ENCODE measurements at regions not wholly inside any gene's neighbourhood (a gene's known extent, or its start where the extent isn't known, plus 50 kb on each side); places are given as distances from the start of the nearest gene placed in this dataset.

DNA sequence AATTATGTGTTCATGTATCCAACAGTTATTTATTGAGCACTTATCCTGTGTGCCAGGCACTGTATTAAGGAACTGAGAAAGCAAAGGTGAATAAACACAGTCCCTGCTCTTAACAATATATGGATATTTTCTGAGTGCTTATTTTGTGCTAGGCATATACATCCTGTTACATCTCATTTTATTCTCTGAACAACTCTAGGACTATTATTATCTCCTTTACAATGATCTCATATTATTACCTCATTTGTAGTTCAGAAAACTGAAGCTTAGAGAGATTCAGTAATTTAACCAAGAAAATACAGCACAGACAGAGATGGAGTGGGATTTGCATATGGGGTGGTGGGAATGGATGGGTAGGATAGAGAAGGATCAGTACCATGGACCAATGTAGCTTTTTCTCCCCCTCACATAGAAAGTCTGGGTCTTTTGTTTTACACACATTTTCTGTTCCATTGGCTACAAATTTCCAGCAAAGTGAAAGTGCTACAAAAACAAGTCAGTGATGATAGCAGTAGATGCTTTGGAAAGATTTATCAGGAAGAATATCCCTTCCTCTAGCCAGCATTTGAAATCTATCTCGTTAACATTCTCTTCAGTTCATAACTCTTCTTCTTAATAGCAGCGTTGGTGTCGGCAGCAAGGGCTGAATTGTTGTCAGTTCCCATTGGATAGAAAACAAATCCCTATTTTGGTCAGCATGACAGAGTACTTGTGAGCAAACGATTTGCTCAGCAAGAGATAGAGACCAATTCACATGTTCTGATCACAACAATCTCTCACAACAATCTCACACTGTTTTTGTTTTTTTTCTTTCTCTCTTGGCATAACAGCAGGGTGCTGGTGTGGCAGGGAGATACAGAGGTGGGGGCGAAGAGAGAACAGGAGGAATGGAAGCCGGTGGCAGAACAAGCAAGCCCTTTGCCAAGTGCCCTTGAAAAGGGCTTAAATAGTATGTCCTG, 102.2 kb upstream of the KCTD1 start:
- no peak overlapping the region for H2AFZ ChIP-seq (ENCODE audit: insufficient read depth, low read depth, low read length, poor library complexity, severe bottlenecking)
- peaks cover 54 to 83% (median 65%) of the 10 kb centered on the region in 3 donors for H3K27me3 Mint-ChIP-seq (ENCODE audit: low read depth in 3 of 3)
- peaks cover 0 to 3% of the 10 kb centered on the region in 2 donors for H3K36me3 Mint-ChIP-seq

GRCh38 chr18:26649193-26649543, 100.8 kb upstream of the KCTD1 start:
- intact Hi-C loops (cut with micrococcal nuclease): loop anchor here in 1 of 2 donors (2.0 to 10.0 kb wide), 2 partner anchors 28 to 116 kb away; no protein-coding TSS in a partner anchor
- H3K27me3 Mint-ChIP-seq (ENCODE audit: low read depth in 3 of 3): peaks cover 51 to 79% (median 62%) of the 10 kb centered on the region in 3 donors

More for the DNA sequence above, 102.2 kb upstream of the KCTD1 start:
- Histone ChIP-seq H3K9ac (ENCODE audit: insufficient read depth, low read length, poor library complexity, severe bottlenecking) (no peak overlapping the region), H4K20me1 (ENCODE audit: insufficient read depth, low read length) (no peaks in the 10 kb centered on the region), H3K4me2 (replicated peaks; ENCODE audit: extremely low read depth, low read length, poor library complexity, severe bottlenecking) (no peak overlapping the region), H3K27me3 (ENCODE audit: control insufficient read depth in 2 of 2, insufficient read depth in 2 of 2, low read length in 2 of 2) (peaks cover 67 to 80% of the 10 kb centered on the region in 2 donors), H3K27ac (ENCODE audit: low read depth in 1 of 2, low read length in 2 of 2) (no peak overlapping the region), H3K4me3 (replicated peaks in 1 of 3; ENCODE audit: low read depth in 2 of 3, low read length in 3 of 3) (no peak overlapping the region), H3K79me2 (ENCODE audit: insufficient read depth, low read length) (no peaks in the 10 kb centered on the region), H3K36me3 (replicated peaks in 1 of 2; ENCODE audit: control insufficient read depth in 1 of 2, insufficient read depth in 2 of 2, low read length in 2 of 2) (no peaks in the 10 kb centered on the region), H3K4me1 (ENCODE audit: control insufficient read depth in 1 of 2, insufficient read depth in 2 of 2, low read length in 2 of 2) (peaks cover 3% of the 10 kb centered on the region in 2 donors), H3K9me3 (replicated peaks in 1 of 2; ENCODE audit: control insufficient read depth in 1 of 2, insufficient read depth in 1 of 2, low read length in 2 of 2) (peaks cover 0 to 5% of the 10 kb centered on the region in 2 donors)
- H3K27ac Mint-ChIP-seq: no peak overlapping the region
- peak overlapping the region in 1 of 2 donors; percentile 78 for H3K4me3 Mint-ChIP-seq
- intact Hi-C loops (cut with micrococcal nuclease): no loop called here
- H3K9me3 Mint-ChIP-seq: peaks cover 0 to 2% (median 0%) of the 10 kb centered on the region in 7 donors
- TF ChIP-seq CTCF (IDR thresholded peaks at IDR 0.05): no peak
- 76% methylated on average over 4 of the region's 6 CpGs for WGBS (ENCODE audit: insufficient coverage)
- peaks cover 4% of the 10 kb centered on the region for H3K4me1 Mint-ChIP-seq
- no peak for DNase-seq

More at GRCh38 chr18:26649193-26649543, 100.8 kb upstream of the KCTD1 start:
- Histone ChIP-seq H3K4me2 (replicated peaks; ENCODE audit: extremely low read depth, low read length, poor library complexity, severe bottlenecking) (no peak overlapping the region), H3K27me3 (ENCODE audit: control insufficient read depth in 2 of 2, insufficient read depth in 2 of 2, low read length in 2 of 2) (peaks cover 57 to 75% of the 10 kb centered on the region in 2 donors), H3K79me2 (ENCODE audit: insufficient read depth, low read length) (no peaks in the 10 kb centered on the region), H3K27ac (ENCODE audit: low read depth in 1 of 2, low read length in 2 of 2) (no peak overlapping the region), H3K36me3 (replicated peaks in 1 of 2; ENCODE audit: control insufficient read depth in 1 of 2, insufficient read depth in 2 of 2, low read length in 2 of 2) (no peaks in the 10 kb centered on the region), H2AFZ (ENCODE audit: insufficient read depth, low read depth, low read length, poor library complexity, severe bottlenecking) (no peak overlapping the region), H3K9ac (ENCODE audit: insufficient read depth, low read length, poor library complexity, severe bottlenecking) (no peak overlapping the region), H3K4me1 (ENCODE audit: control insufficient read depth in 1 of 2, insufficient read depth in 2 of 2, low read length in 2 of 2) (peaks cover 7% of the 10 kb centered on the region in 2 donors), H3K4me3 (replicated peaks in 1 of 3; ENCODE audit: low read depth in 2 of 3, low read length in 3 of 3) (no peak overlapping the region), H4K20me1 (ENCODE audit: insufficient read depth, low read length) (no peaks in the 10 kb centered on the region), H3K9me3 (replicated peaks in 1 of 2; ENCODE audit: control insufficient read depth in 1 of 2, insufficient read depth in 1 of 2, low read length in 2 of 2) (no peaks in the 10 kb centered on the region)
- Mint-ChIP-seq H3K9me3 (peaks cover 0 to 3% (median 0%) of the 10 kb centered on the region in 7 donors), H3K4me1 (peaks cover 6% of the 10 kb centered on the region), H3K4me3 (no peak overlapping the region), H3K27ac (no peak overlapping the region), H3K36me3 (no peaks in the 10 kb centered on the region)
- TF ChIP-seq CTCF (IDR thresholded peaks at IDR 0.05): no peak
- no peak for DNase-seq
- WGBS (ENCODE audit: insufficient coverage): no CpG with 5 or more reads among the region's 6 CpGs

All from CD14-positive monocyte (primary cell).